Activated CD8-positive, alpha-beta memory T cell treated with anti-CD3 and anti-CD28 coated beads for 1 hour (primary cell): ENCODE measurements at regions not wholly inside any gene's neighbourhood (a gene's known extent, or its start where the extent isn't known, plus 50 kb on each side); places are given as distances from the start of the nearest gene placed in this dataset.

Experiments
- DNase-seq, 2 donors: peaks; one replicate each; pipeline ENCODE4 v3.0.0-alpha.2; 2020; ENCODE audit warnings: low read depth in 1 of 2; ENCODE audit errors: extremely low read depth in 1 of 2

DNA sequence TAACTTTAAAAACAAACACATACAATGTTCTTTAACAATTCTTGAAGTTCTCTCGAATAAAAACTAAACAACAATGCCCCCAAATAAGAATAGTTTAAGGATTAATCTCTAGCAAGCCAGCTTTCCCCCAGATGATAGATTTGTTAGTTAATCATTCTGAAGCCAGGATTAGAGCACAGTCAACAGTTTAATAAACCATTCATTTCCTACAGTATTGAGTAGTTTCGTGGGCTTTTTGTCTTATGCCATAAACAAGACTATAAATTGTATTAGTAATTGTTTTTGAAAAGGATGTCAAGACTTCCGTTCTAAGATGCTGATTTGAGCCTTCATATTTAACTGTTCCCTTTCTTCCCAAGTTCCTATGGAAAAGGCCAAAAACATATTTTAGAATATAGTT lies 136.6 kb downstream of the PIK3R1 start:
- no peak for DNase-seq

DNA sequence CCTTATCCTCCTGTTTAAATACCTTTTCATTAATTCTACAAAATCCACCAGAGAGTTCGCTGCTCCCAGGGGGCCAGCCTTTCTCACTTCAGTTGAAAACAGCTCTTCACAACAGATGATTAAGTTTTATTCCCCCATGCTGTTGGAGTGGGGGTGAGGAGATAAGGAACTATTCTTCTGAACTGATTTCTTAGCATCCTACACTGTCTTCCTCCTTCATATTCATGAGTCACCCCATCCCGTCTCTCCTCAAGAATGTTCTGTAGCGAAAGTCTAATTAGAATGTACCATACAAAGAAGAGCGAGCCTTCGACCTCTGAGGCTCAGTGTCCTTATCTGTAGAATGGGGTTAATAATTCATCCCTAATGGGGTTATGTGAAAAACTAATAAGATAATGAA lies 138.0 kb downstream of the PIK3R1 start:
- DNase-seq: no peak

DNA sequence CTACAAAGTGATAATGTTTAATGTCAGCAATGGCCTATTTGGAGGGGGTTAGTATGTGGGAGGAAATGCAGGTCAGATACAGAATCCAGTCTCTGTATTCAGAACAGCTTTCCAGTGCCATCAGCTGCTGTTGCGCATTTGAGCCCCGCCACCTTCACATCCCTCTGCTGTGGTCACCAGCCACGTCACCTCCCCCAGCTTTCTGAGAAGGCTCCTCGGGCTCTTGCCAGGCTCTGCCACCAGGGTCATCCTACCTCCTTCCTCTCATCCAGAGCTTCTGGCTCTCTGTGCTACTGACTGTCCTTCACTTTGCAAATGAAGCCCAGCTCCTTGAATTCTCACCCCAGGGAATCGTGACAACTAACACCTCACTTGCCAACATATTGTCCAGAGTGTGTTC lies 138.8 kb downstream of the PIK3R1 start:
- DNase-seq: no peak

DNA sequence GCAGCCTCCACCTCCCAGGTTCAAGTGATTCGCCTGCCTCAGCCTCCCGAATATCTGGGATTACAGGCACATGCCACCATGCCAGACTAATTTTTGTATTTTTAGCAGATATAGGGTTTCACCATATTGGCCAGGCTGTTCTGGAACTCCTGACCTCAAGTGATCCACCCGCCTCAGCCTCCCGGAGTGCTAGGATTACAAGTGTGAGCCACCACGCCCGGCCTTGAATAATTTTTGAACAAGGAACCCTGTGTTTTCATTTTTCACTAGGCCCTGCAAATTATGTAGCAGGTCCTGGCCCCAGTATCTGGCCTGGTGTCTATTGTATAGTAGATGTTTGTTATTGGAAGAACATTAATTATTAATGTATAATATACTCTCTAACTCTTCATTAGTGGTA lies 140.7 kb downstream of the PIK3R1 start:
- DNase-seq: no peak

DNA sequence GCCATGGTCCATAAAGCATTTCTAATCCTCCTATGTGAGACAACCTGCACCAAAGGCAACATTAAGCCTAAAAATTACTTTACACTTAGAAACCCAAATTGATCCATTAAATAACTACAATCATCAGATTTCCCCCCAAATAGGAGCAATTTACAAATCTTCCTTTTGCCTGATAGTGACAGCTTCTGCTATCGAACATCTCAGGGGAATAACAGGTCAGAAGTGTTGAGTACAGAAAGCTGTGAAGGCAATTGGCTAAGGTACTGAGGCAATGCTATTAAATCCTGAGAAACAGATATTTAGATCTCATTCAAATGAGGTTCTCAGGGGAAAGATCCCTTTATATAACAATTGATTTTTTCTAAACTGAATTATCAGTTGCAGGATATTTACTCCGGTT lies 141.1 kb downstream of the PIK3R1 start:
- no peak for DNase-seq

DNA sequence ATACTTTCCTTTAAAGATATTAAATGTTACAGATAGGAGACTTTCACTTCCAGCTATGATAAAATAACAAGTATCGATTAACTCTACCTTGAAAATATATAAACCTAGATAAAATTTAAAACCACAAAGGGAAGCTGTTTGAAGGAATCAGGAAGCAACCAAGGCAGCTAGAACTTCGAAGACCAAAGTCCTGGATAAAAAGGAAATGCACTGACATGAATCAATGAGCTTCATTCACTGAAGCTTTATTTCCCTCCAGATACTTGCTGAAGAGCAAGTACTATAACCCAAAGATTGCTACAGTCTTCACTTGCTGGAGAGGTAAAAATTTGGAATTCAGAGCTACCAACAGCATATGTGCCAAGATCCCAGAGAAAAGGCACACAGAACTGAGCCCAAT lies 144.1 kb downstream of the PIK3R1 start:
- DNase-seq: no peak

DNA sequence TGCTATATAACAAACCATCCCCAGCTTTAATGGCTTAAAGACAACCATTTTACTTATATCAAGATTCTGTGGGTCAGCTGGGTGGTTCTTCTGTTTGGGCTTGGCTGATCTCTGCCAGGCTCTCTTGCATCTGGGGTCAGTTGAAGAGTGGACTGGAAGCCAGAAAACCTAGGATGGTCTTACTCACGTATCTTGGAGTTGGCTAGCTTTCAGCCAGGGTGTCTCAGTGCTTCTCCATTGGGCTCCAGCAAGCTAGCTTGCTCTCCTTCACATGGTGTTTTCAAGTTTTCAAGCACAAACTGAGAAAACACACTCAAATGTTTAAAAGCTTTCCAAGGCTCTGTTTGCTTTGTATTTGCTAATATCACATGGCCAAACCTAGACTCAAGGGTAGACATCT lies 146.8 kb downstream of the PIK3R1 start:
- DNase-seq: no peak

DNA sequence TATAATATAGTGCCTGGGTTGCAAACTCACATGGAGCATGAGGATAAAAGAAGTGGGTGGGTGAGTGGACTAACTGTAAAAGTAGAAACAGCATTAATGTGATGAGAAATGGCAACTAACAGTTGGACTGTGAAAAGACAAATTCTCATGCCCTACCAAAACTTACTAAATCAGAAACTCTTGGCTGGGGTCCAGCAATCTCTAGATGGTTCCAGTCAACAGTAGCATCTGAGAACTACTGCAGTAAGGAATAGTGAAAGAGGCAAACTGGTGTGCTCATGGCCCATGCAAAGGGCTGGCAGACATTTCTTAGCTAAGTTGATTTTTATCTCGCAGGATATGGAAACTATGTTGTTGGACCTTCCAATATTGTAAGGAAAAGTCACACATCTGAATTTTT lies 150.3 kb downstream of the PIK3R1 start:
- DNase-seq: no peak

DNA sequence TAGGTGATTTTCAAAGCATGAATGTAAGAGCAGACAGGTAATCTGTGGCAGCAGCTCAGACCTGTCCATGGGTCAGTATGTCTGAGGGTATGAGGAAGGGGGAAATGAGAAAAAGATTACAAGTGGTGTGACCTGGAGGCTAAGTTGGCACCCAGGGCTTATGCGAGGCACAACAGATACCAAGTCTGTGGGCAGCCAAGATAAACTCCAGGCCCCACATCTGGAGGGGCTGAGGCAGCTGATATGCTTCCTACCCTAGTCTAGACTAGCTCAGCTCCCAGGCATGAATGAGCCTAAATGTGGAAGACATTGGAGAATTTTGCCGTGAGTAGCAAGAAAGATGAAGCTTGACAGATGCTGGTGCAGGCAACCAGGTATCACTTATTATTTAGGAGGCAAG lies 151.7 kb downstream of the PIK3R1 start:
- DNase-seq: no peak

DNA sequence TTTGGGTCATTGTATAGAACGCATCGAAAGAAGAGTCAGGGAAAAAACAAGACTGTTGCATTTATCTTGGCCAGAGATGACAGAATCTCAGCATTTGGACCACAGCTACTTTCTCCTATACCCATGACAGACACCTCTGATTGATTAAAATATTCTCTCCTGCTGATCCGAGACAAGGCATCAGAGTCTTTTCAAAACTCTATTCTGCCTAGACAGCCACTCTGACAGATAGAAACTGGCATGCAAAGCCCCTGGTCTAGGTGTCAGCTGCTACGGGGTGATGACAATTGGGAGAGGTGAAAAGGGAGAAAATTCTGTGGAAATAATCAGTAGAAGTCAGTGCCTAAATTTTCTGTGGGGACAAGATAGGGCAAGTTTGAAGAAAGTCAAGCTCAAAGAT lies 152.2 kb downstream of the PIK3R1 start:
- DNase-seq: no peak

DNA sequence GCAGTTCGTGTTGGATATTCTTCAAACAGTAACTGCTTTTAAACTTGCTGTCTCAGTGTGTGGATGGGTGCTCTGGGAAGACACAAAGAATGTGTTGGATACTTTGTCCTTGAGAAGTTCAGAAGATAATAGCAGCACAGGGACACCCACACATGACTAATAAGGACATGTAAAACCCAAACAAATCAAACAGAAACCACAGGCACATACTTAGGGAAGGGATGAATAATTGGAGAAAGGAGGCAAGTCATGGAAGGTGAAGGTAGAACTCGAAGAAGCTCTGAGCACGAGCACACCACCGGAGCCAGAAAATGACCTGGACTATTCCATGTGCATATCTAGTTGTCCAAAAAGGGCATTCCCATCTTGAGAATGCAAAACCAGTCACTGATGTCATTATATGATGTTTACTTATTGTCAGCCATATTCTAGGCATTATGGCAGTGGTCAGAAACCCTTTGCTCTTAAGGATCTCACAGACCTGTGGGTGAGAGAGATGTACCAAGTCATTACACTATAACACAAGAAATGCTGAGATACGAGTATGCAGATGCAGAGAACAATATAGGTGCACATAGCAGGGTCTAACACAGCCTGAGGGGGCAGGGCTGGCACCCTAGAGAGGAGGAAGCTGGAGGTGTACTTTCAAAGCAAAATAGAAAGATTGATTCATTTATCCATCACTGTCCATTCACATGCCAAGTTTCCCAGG lies 152.9 kb downstream of the PIK3R1 start:
- no peak for DNase-seq

DNA sequence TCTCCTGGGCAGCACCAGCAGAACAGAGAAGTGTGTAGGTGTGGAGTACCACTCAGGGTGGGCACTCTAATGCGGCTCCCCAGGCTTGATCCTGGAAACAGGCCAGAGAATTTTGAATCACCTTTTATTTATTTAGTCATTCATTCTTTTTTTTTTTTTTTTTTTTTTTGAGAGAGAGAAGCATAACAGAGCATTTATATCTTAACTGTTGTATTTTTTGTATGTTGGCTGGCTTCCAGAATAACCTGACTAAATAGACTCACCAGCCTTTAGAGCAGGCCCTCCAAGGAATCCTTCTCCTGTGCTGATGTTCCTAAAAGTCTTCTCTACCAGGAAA lies 153.4 kb downstream of the PIK3R1 start:
- no peak for DNase-seq

DNA sequence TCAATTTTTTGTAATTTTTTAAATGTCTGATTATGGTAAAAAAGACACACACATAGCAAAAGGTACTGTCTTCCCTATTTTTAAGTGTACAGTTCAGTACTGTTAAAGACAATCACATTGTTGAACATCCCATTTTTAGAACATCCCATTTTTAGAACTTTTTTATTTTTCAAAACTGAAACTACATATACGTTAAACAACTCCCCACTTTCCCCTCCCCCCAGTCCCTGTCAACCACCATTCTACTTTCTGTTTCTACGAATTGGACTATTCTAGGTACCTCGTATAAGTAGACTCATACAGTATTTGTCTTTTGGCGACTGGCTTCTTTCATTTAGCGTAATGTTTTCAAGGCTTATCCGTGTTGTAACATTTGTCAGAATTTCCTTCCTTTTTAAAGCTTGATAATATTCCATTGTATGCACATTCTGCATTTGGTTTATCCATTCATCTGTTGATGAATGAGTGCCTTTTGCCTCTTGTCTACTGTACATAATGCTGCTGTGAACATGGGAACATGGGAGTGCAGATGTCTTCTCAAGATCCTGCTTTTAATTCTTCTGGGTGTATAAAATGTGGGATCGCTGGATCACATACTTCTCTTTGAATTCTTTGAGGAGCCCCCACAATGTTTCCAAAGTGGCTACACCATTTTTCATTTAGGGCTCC lies 154.0 kb downstream of the PIK3R1 start:
- DNase-seq: no peak

DNA sequence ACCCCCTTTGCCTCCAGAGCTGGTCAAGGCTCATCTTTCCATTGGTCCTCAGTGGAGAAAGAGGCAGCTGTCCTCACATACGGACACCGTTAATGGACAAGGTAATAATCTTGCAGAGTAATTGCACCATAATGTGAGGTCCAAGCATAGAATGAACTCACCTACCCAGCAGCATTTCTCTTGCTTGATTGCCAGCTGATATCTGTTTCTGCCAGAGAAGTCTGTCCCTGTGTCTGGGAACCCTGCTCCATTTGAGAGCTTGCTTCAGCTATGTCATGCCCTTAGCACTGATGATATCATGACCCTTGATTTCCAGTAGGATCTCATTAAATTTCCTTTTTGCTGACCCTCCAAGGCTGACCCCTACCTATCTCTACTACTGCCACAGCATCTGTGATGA lies 154.6 kb downstream of the PIK3R1 start:
- no peak for DNase-seq

DNA sequence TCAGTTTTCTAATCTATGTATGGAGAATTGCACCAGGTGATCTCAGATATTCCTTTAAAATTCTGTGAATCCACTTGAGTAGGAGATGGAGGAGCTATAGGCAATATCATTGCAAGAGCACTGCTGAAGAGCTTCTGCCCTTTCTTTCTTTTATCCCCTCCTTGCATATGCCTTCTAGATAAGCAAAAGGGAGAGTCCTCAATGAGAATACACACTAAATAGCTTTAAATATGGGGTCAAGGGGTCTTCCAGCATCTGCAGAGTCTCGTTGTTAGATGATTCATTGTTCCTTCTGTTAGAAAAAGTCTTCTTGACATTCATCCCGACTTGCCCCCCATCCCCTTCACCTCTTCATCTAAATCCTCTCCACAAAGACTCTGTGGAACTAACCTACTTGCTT lies 156.1 kb downstream of the PIK3R1 start:
- no peak for DNase-seq

DNA sequence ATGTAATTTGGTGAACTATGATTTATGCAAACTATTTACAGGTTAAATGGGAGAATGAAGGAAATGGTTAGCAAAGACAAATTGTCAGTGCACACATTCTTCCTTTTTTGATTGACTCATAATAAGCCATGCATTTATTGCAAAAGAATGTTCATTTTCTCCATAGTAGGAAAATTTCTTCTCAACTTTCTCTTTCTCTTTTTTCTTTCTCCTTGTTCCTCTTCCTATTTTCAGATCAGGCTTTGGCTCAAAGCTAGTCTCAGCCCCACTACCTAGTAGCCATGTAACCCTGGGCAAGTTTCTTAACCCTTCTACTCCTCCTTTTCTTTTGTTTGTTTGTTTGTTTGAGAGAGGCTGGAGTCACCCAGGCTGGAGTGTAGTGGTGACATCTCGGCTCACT lies 156.6 kb downstream of the PIK3R1 start:
- no peak for DNase-seq

DNA sequence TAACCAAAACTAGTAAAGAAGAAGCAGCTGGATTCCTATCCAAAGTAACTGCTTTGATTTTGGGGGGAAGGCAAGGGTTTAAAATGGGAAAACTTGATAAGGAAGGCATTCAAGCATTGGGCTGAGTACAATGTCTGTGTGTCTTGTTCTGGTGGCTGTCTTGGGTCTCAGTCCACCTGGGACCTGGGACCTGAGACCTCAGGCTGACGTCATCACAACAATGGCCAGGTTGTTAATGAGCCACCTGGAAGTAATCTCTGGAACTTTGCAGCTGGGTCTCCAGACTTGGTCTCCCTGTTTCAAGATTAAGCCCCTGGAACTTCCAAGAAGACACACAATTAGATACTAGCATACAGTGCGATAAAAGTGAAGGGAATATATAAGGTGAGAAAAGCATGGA lies 157.5 kb downstream of the PIK3R1 start:
- no peak for DNase-seq

DNA sequence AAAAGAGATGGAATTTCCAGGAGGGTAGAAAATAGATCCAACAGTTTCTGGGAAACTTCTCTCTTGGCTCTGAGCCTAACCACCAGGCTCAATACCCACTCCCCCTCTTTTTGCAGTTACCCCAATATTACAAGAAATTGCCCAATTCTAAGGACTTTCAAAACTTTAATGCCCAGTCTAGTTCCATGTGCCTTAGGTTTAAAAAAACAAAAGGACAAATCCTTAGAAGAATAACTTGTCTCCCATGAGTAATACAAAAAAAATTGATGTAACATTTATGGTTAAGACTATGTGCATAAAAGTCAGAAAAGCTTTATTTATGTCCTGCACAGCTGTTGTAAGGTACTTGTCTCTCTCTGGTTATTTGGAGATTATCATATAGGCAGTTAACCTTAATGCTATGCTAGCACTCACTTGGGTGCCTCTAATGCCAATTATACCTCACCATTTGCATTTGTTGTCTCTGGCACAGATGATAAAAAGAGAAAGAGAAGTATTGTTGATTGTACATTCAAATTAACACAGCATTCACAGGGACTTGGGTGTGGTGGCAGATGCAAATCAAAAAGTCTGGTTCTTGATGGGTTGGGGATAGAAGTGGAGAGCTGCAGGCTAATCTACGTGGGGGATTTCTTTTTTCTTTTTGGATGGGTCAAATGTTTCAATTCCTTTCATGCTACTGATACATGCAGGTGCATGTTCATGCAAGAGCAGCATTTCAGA lies 159.4 kb downstream of the PIK3R1 start:
- no peak for DNase-seq

DNA sequence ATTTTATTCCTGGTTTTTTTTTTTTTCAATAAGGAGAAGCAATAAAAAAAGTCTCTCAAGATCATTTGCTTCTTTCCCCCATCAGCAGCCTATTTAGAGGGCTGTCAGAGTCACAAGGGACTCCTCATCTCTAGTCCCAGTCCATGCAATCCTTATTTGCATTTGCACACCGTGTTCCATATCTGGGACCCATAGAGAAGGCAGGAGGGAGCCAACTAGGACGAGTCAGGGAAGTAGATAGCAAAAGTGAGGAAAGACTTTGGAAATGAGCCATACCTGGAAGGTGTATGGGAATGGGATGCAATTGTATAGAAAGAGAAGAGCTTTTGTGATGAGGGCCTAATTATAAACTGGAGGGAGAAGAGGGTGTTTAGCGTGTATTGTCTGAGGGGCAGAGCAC lies 160.0 kb downstream of the PIK3R1 start:
- no peak for DNase-seq

DNA sequence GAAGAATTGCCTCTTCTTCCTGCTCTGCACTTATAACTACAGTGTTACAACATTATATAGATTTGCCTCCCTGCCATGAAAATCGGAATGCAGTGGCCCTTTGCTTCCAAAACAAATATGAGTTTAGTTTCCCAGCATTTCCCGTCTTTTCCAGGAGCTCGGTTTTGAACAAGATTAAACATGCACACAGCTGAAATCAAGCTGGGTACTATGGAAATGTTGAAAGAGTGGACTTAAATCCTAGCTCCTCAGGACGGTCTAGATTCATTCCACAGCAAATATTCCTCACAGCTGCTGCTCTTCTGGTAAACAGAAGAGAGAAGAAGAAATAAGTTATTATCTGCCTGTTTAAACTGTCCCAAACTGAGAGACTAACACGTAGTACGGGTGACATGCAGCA lies 161.4 kb downstream of the PIK3R1 start:
- DNase-seq: no peak

DNA sequence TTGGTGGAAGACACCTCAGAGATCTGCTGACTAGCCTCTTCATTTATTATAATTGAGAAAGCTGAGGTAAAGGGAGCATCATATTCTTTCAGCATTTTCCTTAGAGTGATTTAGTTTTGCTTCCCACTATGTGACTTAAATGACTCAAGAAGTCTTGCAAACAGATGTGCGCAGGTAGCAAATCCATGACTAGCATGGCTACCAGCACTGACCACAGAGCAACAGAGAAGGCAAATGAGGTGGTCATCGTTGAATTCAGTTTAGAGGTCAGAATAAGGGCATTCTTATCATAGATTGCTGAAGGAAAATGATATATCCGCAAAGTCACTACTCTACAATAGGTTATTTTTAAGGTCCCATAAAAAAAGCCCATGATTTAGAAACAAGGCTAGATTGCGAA lies 162.2 kb downstream of the PIK3R1 start:
- no peak for DNase-seq

DNA sequence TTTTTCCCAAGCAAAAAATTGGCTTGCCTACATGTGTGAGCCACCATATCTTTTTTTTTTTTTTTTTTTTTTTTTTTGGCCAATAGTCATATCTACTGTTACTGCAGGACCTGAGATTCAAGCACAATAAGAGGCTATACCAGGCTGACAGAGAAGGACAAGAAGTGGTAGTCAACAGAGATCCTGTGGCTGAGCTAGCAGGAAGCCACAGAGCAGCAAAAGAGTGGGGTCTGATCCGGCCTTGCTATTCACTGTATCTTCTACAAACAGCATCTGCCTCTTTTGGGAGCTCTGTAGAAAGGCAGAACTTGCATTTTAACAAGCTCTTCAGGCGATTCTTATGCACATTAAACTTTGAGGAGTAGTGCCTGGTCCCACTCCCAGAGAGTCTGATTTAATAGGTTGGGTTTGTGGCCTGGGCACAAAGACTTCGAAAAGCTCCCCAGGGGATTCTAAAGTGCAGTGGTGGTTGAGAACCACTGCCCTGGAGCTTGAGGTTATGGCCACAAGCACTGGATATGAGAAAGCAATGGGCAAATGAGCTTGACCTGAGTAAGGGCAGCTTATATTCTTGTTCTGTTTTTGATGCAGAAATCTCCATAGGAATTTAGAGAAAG lies 162.8 kb downstream of the PIK3R1 start:
- DNase-seq: no peak
